ENCODE measurements at regions not wholly inside any gene's neighbourhood (a gene's known extent, or its start where the extent isn't known, plus 50 kb on each side); places are given as distances from the start of the nearest gene placed in this dataset.

DNA sequence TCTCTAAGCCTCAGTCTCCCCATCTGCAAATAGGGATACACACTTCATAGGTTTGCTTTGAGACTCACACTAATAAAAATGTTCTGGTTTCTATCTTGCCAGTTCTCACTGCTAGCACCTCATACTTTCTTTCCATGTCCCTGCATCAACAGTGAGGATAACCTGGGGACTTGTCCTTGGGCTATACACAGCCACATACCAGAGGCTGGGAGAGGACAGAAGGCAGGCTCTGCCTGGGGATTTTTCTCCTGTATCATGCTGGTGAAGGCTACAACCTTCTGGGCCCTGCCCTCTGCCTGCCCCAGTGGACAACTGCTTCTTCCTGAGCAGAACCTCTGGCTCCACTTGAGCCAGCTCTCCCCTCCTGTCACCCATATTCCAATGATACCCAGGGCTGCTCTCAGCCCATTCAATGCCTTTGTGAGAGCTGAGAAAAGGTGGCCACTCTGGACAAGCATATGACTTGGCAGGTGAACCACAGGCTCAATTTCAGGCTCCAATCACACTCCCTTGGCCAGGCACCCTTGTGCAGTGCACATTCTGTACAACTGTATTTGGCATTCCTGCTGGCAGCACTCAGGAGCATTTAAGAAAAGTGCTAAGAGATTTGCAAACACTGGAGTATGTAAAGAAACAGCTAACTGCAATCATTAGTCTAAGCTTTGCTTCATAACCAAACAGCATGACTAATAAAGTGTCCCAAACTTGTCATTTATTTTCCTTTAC, 135.8 kb upstream of the VRK1 start:
- DNase-seq: no peak
- H3K27me3 Mint-ChIP-seq: peaks cover 41% of the 10 kb centered on the region
- H3K27ac Mint-ChIP-seq: no peak overlapping the region
- no peaks in the 10 kb centered on the region for H3K36me3 Mint-ChIP-seq
- H3K4me3 Mint-ChIP-seq: no peak overlapping the region
- H3K4me1 Mint-ChIP-seq: no peaks in the 10 kb centered on the region
- H3K9me3 Mint-ChIP-seq: peaks cover 7% of the 10 kb centered on the region

DNA sequence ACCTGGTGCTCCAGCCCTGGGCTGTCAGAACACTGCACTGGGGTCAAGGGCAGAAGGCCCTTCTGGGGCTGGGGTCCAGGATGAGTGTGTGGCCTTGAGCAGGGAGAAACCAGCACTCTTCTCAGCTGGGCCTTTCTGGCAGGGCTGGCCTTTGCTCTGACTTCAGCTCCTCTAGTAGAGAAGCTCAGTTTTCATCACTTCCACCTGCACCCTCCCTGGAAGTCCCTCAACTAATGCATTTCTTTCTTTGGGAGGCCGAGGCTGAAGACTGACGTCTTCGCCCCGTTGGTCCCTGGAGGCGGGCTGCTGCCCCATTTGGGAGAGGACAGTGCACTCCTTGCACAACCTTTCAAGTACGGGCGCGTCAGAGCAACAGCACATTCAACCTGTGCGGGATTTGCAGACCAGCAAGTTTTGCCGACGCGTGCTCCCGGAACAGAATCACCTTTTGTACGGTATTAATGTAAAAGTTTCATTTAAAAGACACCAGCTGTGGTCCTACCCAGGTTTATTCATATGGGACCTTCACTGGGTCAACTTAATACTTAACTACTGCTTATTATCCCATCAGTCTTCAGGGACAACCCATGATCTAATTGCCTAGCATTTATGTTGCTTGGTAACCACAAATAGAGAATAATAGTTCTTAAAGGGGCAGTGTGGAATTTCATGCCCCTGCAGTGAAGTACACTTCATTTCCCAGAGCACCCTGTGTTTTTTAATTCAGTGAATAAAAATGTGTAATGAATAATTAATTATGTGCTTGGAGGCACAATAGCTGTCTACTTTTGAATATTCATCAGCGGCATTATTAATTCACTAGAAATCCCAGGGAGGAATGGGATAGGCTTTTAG, 134.8 kb upstream of the VRK1 start:
- no peak overlapping the region for H3K4me3 Mint-ChIP-seq
- peaks cover 2% of the 10 kb centered on the region for H3K9me3 Mint-ChIP-seq
- no peak for DNase-seq
- no peaks in the 10 kb centered on the region for H3K4me1 Mint-ChIP-seq
- H3K27ac Mint-ChIP-seq: no peak overlapping the region
- H3K36me3 Mint-ChIP-seq: no peaks in the 10 kb centered on the region
- peaks cover 44% of the 10 kb centered on the region for H3K27me3 Mint-ChIP-seq

DNA sequence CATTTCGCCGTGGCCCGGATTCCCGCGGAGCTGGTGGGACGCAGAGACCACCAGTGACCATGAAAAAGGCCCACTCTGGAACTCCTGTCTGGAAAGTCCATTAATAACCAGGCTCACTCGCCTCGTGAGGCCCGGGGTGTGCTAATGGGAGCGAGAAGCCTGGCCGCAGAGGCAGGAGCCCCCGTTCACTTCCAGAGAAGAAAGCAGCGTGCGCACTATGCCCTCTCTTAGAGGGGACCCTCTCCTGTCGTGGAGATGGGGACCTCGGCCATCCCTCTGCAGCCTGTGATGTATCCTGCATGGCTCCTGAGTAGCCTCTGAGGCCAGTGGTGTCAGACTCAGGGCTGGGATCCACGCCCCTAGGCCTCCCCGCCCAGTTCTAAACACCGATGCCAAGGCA, 134.1 kb upstream of the VRK1 start:
- Mint-ChIP-seq H3K27me3 (peaks cover 38% of the 10 kb centered on the region), H3K4me3 (no peak overlapping the region), H3K4me1 (no peaks in the 10 kb centered on the region), H3K9me3 (no peaks in the 10 kb centered on the region), H3K27ac (no peak overlapping the region), H3K36me3 (no peaks in the 10 kb centered on the region)
- DNase-seq: no peak

DNA sequence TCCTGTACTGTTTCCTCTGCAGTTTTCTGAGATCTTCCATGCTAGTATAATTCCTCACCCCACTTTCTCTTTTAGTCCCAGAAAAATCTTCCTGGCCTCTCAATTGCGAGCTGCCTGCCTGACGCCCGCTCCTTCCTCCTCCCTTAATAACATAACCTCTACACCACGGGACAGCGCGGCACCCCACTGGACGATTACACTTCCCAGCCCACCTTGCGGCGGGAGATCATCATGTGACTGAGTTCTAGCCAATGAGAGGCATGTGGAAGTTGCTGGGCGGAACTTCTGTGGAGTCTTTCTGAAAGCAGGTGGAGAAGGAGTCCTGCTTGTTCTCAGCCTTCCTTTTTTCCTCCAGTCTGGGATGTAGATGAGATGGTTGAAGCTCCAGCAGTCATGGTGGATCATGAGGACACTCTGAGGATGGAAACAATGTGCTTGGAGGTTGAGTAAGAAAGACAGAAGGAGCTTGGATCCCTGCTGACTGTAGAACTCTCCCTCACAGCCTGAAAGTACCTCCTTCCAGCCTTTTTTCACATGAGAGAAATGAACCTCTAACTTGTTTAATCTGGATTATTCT, 133.6 kb upstream of the VRK1 start:
- Mint-ChIP-seq H3K4me3 (no peak overlapping the region), H3K9me3 (no peaks in the 10 kb centered on the region), H3K4me1 (no peaks in the 10 kb centered on the region), H3K27me3 (peaks cover 38% of the 10 kb centered on the region), H3K36me3 (no peaks in the 10 kb centered on the region), H3K27ac (no peak overlapping the region)
- no peak for DNase-seq

DNA sequence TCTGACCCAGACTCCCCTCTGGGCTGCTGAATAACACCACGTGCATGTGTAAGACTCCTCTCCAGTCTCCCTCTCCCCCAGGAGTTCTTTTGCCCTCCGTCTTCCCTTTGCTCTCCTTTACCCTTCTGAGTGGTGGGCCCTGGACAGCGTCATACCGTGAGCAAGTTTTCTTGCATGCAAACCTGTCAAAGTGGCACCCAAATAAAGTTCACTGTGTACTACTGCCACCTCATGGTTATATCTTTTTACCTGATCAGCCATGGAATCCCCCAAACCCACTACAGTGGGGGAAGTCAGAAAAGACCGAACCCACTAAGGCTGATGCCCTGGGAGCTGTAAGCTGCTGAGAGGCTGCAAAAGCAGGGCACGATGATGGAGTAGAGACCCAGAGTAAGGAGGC, 131.1 kb upstream of the VRK1 start:
- no peaks in the 10 kb centered on the region for H3K36me3 Mint-ChIP-seq
- H3K4me3 Mint-ChIP-seq: no peak overlapping the region
- DNase-seq: no peak
- H3K4me1 Mint-ChIP-seq: no peaks in the 10 kb centered on the region
- H3K27me3 Mint-ChIP-seq: peaks cover 15% of the 10 kb centered on the region
- no peaks in the 10 kb centered on the region for H3K9me3 Mint-ChIP-seq
- H3K27ac Mint-ChIP-seq: no peak overlapping the region

DNA sequence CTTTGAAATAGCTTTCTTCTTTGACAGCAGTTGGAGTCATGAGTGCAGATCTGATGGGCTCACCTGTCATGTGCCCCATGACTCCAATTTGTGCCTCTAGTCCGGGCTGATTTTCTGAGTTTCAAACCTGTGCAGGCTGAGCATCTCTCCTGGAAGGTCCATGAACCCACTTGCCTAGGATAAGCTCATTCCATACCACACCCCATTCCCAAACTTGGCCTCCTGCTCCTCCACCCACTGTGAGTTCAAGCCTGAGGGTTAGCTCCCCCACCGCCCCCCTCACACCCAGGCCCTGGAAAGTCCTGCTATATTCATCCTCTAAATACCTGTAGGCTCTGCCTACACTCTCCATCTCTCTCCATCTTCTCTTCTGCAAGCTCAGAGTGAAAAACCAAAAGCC, 126.8 kb upstream of the VRK1 start:
- no peak overlapping the region for H3K27ac Mint-ChIP-seq
- no peaks in the 10 kb centered on the region for H3K4me1 Mint-ChIP-seq
- no peaks in the 10 kb centered on the region for H3K9me3 Mint-ChIP-seq
- no peak for DNase-seq
- H3K27me3 Mint-ChIP-seq: peaks cover 27% of the 10 kb centered on the region
- no peak overlapping the region for H3K4me3 Mint-ChIP-seq
- no peaks in the 10 kb centered on the region for H3K36me3 Mint-ChIP-seq

DNA sequence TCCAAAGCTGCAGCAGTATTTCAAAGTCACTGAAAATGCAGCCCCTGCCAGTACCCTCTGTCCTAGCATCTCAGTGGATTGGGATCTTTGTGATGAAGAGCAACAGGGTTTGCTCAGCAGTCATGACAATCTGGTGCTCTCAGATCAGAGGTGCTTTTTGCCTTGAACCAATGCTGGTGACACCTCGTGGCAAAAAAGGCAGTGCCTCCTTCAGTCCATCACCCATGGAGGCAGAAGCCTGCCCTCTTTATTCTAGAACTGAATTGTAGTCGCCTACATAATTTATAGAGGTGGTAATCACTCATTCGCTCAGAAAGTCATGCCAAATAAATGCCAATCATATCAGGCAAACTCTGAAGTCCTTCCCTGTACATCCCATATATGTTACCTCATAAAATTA, 126.0 kb upstream of the VRK1 start:
- Mint-ChIP-seq H3K4me3 (no peak overlapping the region), H3K27ac (no peak overlapping the region), H3K4me1 (no peaks in the 10 kb centered on the region), H3K27me3 (peaks cover 23% of the 10 kb centered on the region), H3K9me3 (no peaks in the 10 kb centered on the region), H3K36me3 (no peaks in the 10 kb centered on the region)
- no peak for DNase-seq

DNA sequence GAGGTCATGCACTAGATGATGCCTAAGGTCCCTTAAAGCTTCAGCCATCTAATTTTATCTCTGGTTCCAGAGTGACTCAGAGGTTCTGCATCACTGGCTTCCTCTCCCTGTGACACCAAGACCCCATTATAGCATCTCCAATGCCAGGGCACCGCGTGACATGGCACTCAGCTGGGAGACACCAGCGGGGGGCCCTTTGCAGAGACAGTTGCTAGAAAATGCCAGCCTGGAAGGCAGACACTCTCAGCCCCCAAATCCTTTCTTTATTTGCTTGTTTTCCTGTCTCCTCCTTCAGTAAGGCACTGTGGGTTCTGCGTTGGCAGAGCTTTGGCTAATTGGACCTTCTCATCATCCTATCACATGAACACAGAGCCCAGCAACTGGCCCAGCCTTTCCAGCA, 123.5 kb upstream of the VRK1 start:
- Mint-ChIP-seq H3K27ac (no peak overlapping the region), H3K27me3 (peaks cover 23% of the 10 kb centered on the region), H3K4me3 (no peak overlapping the region), H3K9me3 (no peaks in the 10 kb centered on the region), H3K4me1 (no peaks in the 10 kb centered on the region), H3K36me3 (no peaks in the 10 kb centered on the region)
- DNase-seq: no peak

DNA sequence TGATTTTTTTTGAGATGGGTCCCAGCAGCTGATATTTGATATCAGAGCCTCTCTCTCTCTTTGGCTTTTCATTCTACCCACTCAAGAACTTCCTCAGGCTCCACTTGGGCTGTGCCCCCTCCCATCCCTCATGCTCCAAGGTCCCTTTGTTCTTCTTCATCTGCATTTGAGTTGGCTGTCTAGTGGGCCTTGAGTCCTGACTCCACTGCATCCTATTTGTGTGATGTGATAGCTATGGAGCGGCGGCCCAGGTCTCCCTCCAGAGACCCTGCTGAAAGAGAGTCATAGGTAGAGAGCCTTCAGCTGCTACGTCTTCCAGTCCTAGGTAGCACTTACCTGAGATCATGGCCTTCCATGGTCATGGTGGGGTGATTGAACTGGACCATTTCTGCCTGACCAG, 123.1 kb upstream of the VRK1 start:
- Mint-ChIP-seq H3K27me3 (peaks cover 23% of the 10 kb centered on the region), H3K27ac (no peak overlapping the region), H3K36me3 (no peaks in the 10 kb centered on the region), H3K4me3 (no peak overlapping the region), H3K4me1 (no peaks in the 10 kb centered on the region), H3K9me3 (no peaks in the 10 kb centered on the region)
- DNase-seq: no peak

DNA sequence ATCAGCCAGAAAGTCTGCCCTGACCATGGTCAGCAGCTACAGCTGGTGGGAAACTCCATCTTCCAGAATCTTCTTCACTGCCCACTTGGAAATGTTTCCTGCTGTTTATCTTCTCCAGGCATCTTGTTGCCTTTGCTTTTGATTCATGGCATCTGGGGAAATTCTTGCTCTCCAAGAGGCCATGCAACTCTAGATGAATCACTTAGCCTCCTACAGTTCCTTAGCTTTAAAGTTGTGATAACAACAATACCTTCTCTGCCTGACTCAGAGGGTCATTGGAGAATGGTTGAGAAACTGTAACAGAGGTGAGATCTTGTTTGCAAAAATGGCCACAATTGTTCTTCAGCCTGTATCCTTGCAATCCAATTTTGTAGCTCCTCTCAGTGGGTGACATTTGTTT, 121.0 kb upstream of the VRK1 start:
- no peak overlapping the region for H3K27ac Mint-ChIP-seq
- H3K36me3 Mint-ChIP-seq: no peaks in the 10 kb centered on the region
- H3K27me3 Mint-ChIP-seq: peaks cover 23% of the 10 kb centered on the region
- H3K4me3 Mint-ChIP-seq: no peak overlapping the region
- DNase-seq: no peak
- H3K9me3 Mint-ChIP-seq: no peaks in the 10 kb centered on the region
- no peaks in the 10 kb centered on the region for H3K4me1 Mint-ChIP-seq

DNA sequence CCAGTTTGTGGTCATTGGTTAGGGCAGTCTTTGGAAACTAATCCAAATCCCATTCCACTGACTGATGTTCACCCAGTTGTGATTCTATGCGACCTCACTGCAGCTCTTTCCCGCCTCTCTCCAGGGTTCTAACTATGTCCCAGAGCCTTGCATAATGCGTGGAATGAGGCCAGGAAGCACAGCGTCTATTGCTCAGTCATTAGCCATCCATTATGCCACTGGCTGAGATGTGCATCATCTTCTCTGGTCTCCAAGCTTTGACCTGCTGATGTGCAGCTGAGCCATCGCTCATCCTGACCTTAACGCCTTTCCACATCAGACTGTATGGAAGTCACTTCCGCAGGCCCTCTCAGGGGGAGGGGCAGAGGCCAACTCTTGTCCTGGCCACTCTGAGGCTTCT, 115.4 kb upstream of the VRK1 start:
- H3K36me3 Mint-ChIP-seq: no peaks in the 10 kb centered on the region
- peaks cover 12% of the 10 kb centered on the region for H3K27me3 Mint-ChIP-seq
- no peaks in the 10 kb centered on the region for H3K9me3 Mint-ChIP-seq
- no peak for DNase-seq
- no peak overlapping the region for H3K4me3 Mint-ChIP-seq
- peaks cover 3% of the 10 kb centered on the region for H3K4me1 Mint-ChIP-seq
- no peak overlapping the region for H3K27ac Mint-ChIP-seq

DNA sequence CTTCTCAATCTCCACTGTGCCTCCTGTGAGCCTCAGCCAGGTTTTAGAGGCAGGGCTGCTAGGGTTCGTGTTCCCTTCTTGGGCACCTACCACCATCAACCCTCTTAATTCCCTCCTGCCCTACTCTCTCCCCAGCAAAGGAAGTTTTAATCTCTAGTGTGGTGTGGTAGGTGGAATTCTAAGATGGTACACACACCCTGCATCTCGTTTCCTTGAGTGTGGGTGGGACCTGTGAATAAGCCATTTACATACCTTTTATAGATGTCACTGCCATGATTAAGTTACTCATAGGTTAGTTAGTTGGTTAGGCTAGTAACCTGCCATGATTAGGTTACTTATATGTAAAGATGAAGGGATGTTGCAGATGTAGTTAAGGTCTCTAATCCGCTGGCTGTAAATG, 114.8 kb upstream of the VRK1 start:
- Mint-ChIP-seq H3K4me3 (no peak overlapping the region), H3K27ac (no peak overlapping the region), H3K36me3 (no peaks in the 10 kb centered on the region), H3K4me1 (peaks cover 3% of the 10 kb centered on the region), H3K9me3 (no peaks in the 10 kb centered on the region), H3K27me3 (peaks cover 11% of the 10 kb centered on the region)
- no peak for DNase-seq

DNA sequence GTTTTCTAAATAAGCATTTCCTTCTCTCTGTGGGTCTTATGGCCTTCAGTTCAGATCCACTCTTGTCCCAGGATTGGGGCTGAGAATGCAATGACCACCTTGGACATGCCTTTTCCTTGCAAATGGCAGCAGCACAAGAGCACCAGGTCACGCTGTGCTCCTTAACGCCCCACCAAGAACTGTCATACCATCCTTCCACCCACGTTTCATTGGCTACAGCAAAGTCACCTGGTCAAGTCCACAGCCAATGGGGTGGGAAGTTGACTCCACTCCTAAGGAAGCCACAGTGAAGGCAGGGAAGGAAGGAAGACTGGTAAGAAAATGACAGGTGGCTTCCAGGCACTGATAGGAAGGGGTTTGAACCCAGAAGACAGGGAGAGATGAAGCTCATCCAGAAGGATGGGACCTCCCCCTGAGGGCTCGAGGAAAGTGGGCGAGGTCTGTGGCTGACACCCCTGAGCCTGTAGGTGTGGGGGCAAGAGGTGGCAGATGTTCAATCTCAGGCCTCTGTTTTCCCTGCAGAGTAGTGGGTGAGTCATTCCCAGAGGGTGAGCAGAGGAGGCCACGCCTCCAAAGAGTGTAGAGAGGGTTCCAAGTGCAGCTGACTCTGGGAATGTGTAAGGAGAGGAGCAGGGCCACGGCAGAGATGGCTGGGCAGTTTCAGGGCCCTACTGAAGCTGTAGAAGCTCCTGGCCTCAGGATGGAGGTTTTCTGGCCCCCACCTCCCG, 113.5 kb upstream of the VRK1 start:
- peak; percentile 1 for DNase-seq

DNA sequence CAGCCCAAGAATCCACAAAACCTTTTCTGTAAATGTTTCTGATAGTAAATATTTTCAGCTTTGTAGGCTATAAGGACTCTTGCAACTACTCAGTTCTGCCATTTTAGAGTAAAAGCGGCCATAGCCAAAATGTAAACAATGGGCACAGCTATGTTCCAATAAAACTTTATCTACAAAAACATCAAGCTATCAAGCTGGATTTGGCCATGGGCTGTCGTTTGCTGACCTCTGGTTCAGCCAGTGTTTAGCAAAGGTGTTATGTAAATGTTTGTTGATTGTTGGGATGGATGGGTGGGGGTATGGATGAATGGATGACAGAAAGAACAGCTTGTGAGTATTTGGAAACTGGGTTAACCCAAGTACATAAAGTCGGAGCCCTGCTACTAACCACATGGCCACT, 111.1 kb upstream of the VRK1 start:
- no peak overlapping the region for H3K4me3 Mint-ChIP-seq
- H3K27ac Mint-ChIP-seq: no peak overlapping the region
- peaks cover 11% of the 10 kb centered on the region for H3K27me3 Mint-ChIP-seq
- H3K4me1 Mint-ChIP-seq: peaks cover 3% of the 10 kb centered on the region
- no peak for DNase-seq
- H3K36me3 Mint-ChIP-seq: no peaks in the 10 kb centered on the region
- H3K9me3 Mint-ChIP-seq: no peaks in the 10 kb centered on the region

More for the DNA sequence above, 113.5 kb upstream of the VRK1 start:
- Mint-ChIP-seq H3K9me3 (no peaks in the 10 kb centered on the region), H3K4me1 (peaks cover 3% of the 10 kb centered on the region), H3K27ac (no peak overlapping the region), H3K4me3 (no peak overlapping the region), H3K27me3 (peaks cover 11% of the 10 kb centered on the region), H3K36me3 (no peaks in the 10 kb centered on the region)

DNA sequence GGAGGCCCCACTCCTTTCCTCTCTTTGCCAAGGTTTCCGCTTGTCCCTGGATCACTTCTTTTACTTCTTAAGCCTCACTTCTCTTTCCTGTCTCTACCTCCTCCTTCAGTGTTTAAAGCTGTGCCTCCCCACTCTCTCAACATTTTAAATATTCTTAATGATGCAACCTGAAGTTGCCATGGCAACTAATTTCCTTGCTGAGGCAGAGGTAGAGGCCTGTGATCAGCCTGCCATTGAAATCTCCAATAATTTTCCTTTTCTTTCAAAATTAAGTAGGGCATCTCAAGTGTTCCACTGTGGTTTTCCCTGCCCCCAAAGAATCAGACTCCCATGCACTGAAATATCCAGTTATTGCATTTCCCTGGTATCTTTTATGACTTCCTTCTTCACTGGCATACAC, 108.6 kb upstream of the VRK1 start:
- Mint-ChIP-seq H3K27ac (no peak overlapping the region), H3K36me3 (no peaks in the 10 kb centered on the region), H3K4me3 (no peak overlapping the region), H3K4me1 (peaks cover 1% of the 10 kb centered on the region), H3K9me3 (no peaks in the 10 kb centered on the region), H3K27me3 (peaks cover 3% of the 10 kb centered on the region)
- DNase-seq: no peak
